ENCODE measurements at regions not wholly inside any gene's neighbourhood (a gene's known extent, or its start where the extent isn't known, plus 50 kb on each side); places are given as distances from the start of the nearest gene placed in this dataset.

GRCh38 chr7:19405541-19405940 is 260.3 kb upstream of the FERD3L start:
- no peaks in the 10 kb centered on the region for H3K36me3 Mint-ChIP-seq (ENCODE audit: low read depth, unreplicated experiment)

GRCh38 chr7:19404912-19405329 is 259.7 kb upstream of the FERD3L start:
- DNase-seq (ENCODE audit: low read depth) = peak; percentile 100
- peak overlapping the region; percentile 60 for H3K4me2 ChIP-seq (ENCODE audit: low read length)
- H3K27me3 ChIP-seq (ENCODE audit: insufficient read depth, low read length) = no peaks in the 10 kb centered on the region
- H3K36me3 ChIP-seq (ENCODE audit: insufficient read depth, low read length) = no peaks in the 10 kb centered on the region
- H3K27ac ChIP-seq (ENCODE audit: low read depth, low read length) = peak overlapping the region; percentile 65
- TF ChIP-seq CTCF (IDR thresholded peaks at IDR 0.05; ENCODE audit: insufficient read depth, low read depth, low read length) (no peak), EZH2 (IDR thresholded peaks at IDR 0.05; ENCODE audit: insufficient read depth, low read length) (no peak)
- Mint-ChIP-seq H3K4me3 (ENCODE audit: unreplicated experiment) (no peak overlapping the region), H3K4me1 (ENCODE audit: low read depth, unreplicated experiment) (peaks cover 10% of the 10 kb centered on the region), H3K27me3 (ENCODE audit: low read depth, unreplicated experiment) (no peaks in the 10 kb centered on the region), H3K36me3 (ENCODE audit: low read depth, unreplicated experiment) (no peaks in the 10 kb centered on the region), H3K9me3 (ENCODE audit: unreplicated experiment) (no peaks in the 10 kb centered on the region), H3K27ac (ENCODE audit: unreplicated experiment) (peak overlapping the region; percentile 29)
- peaks cover 9% of the 10 kb centered on the region for H3K4me1 ChIP-seq (ENCODE audit: insufficient read depth, low read length)
- peak overlapping the region; percentile 13 for H3K9ac ChIP-seq (ENCODE audit: low read length)
- no peaks in the 10 kb centered on the region for H4K20me1 ChIP-seq (ENCODE audit: insufficient read depth, low read length)
- no peaks in the 10 kb centered on the region for H3K9me3 ChIP-seq (ENCODE audit: insufficient read depth, low read depth, low read length)
- FAIRE-seq = peak; percentile 100
- H3K4me3 ChIP-seq (ENCODE audit: insufficient read depth, low read depth, low read length) = no peak overlapping the region
- no peak overlapping the region for H2AFZ ChIP-seq (ENCODE audit: low read depth, low read length)
- H3K79me2 ChIP-seq (ENCODE audit: insufficient read depth, low read length) = no peaks in the 10 kb centered on the region

More at GRCh38 chr7:19405541-19405940, 260.3 kb upstream of the FERD3L start:
- H3K4me3 Mint-ChIP-seq (ENCODE audit: unreplicated experiment) = no peak overlapping the region
- TF ChIP-seq CTCF (IDR thresholded peaks at IDR 0.05; ENCODE audit: insufficient read depth, low read depth, low read length) (no peak), EZH2 (IDR thresholded peaks at IDR 0.05; ENCODE audit: insufficient read depth, low read length) (no peak)
- Histone ChIP-seq H3K9me3 (ENCODE audit: insufficient read depth, low read depth, low read length) (no peaks in the 10 kb centered on the region), H3K36me3 (ENCODE audit: insufficient read depth, low read length) (no peaks in the 10 kb centered on the region), H2AFZ (ENCODE audit: low read depth, low read length) (no peak overlapping the region), H3K79me2 (ENCODE audit: insufficient read depth, low read length) (no peaks in the 10 kb centered on the region), H3K9ac (ENCODE audit: low read length) (peak overlapping the region; percentile 13), H3K27ac (ENCODE audit: low read depth, low read length) (peak overlapping the region; percentile 65), H4K20me1 (ENCODE audit: insufficient read depth, low read length) (no peaks in the 10 kb centered on the region), H3K27me3 (ENCODE audit: insufficient read depth, low read length) (no peaks in the 10 kb centered on the region), H3K4me2 (ENCODE audit: low read length) (peak overlapping the region; percentile 60), H3K4me1 (ENCODE audit: insufficient read depth, low read length) (peaks cover 9% of the 10 kb centered on the region), H3K4me3 (ENCODE audit: insufficient read depth, low read depth, low read length) (no peak overlapping the region)
- no peaks in the 10 kb centered on the region for H3K9me3 Mint-ChIP-seq (ENCODE audit: unreplicated experiment)
- no peaks in the 10 kb centered on the region for H3K27me3 Mint-ChIP-seq (ENCODE audit: low read depth, unreplicated experiment)
- FAIRE-seq (peak; percentile 92), DNase-seq (ENCODE audit: low read depth) (peak; percentile 81)
- H3K27ac Mint-ChIP-seq (ENCODE audit: unreplicated experiment) = peak overlapping the region; percentile 29
- H3K4me1 Mint-ChIP-seq (ENCODE audit: low read depth, unreplicated experiment) = peaks cover 10% of the 10 kb centered on the region

- FAIRE-seq = no peak
- no peak for DNase-seq (ENCODE audit: low read depth)
- Histone ChIP-seq H3K36me3 (ENCODE audit: insufficient read depth, low read length) (no peaks in the 10 kb centered on the region), H3K9ac (ENCODE audit: low read length) (no peak overlapping the region), H2AFZ (ENCODE audit: low read depth, low read length) (no peak overlapping the region), H3K27ac (ENCODE audit: low read depth, low read length) (no peak overlapping the region), H3K9me3 (ENCODE audit: insufficient read depth, low read depth, low read length) (no peaks in the 10 kb centered on the region), H4K20me1 (ENCODE audit: insufficient read depth, low read length) (no peaks in the 10 kb centered on the region), H3K4me2 (ENCODE audit: low read length) (no peak overlapping the region), H3K4me1 (ENCODE audit: insufficient read depth, low read length) (peaks cover 9% of the 10 kb centered on the region), H3K79me2 (ENCODE audit: insufficient read depth, low read length) (no peaks in the 10 kb centered on the region), H3K4me3 (ENCODE audit: insufficient read depth, low read depth, low read length) (no peak overlapping the region), H3K27me3 (ENCODE audit: insufficient read depth, low read length) (no peaks in the 10 kb centered on the region)
- TF ChIP-seq EZH2 (IDR thresholded peaks at IDR 0.05; ENCODE audit: insufficient read depth, low read length) (no peak), CTCF (IDR thresholded peaks at IDR 0.05; ENCODE audit: insufficient read depth, low read depth, low read length) (no peak)
- Mint-ChIP-seq H3K9me3 (ENCODE audit: unreplicated experiment) (no peaks in the 10 kb centered on the region), H3K4me1 (ENCODE audit: low read depth, unreplicated experiment) (peaks cover 10% of the 10 kb centered on the region), H3K4me3 (ENCODE audit: unreplicated experiment) (no peak overlapping the region), H3K27me3 (ENCODE audit: low read depth, unreplicated experiment) (no peaks in the 10 kb centered on the region), H3K36me3 (ENCODE audit: low read depth, unreplicated experiment) (no peaks in the 10 kb centered on the region), H3K27ac (ENCODE audit: unreplicated experiment) (no peak overlapping the region)
Observed at GRCh38 chr7:19403691-19404090, 258.5 kb upstream of the FERD3L start.
